HL-60 (cell line): ENCODE measurements at regions not wholly inside any gene's neighbourhood (a gene's known extent, or its start where the extent isn't known, plus 50 kb on each side); places are given as distances from the start of the nearest gene placed in this dataset.

Experiments
- CTCF ChIP-seq: IDR thresholded peaks from one replicate; pipeline ENCODE4 v1.5.1; 2011; ENCODE audit warnings: low read length, control low read depth, inconsistent platforms; ENCODE audit not compliant: insufficient read depth
- POLR2AphosphoS5 ChIP-seq: IDR thresholded peaks from 2 replicates; pipeline ENCODE4 v1.6.1; 2012; ENCODE audit warnings: low read depth

GRCh38 chr5:117731446-117731845 is 1156.8 kb upstream of the SEMA6A start:
- no peak for TF ChIP-seq POLR2AphosphoS5
- TF ChIP-seq CTCF: no peak
